ENCODE measurements at regions not wholly inside any gene's neighbourhood (a gene's known extent, or its start where the extent isn't known, plus 50 kb on each side); places are given as distances from the start of the nearest gene placed in this dataset.

GRCh38 chr3:46082021-46082420, 54.7 kb upstream of the XCR1 start:
- TF ChIP-seq YBX1 (IDR thresholded peaks at IDR 0.05) (no peak), E2F4 (CRISPR knock-in tag; IDR thresholded peaks at IDR 0.05; ENCODE audit: low read depth) (no peak), ZNF232 (CRISPR knock-in tag; IDR thresholded peaks at IDR 0.05) (no peak)
